ENCODE measurements at regions not wholly inside any gene's neighbourhood (a gene's known extent, or its start where the extent isn't known, plus 50 kb on each side); places are given as distances from the start of the nearest gene placed in this dataset.

GRCh38 chr7:46710927-46711326 lies 789.9 kb upstream of the IGFBP3 start:
- H2AK5ac ChIP-seq (ENCODE audit: low read length), result no peak overlapping the region
- no peak overlapping the region for H4K8ac ChIP-seq (ENCODE audit: low read depth, low read length)
- no peaks in the 10 kb centered on the region for H3K36me3 ChIP-seq (ENCODE audit: control insufficient read depth in 1 of 2, insufficient read depth in 2 of 2, low read length in 2 of 2)
- no peaks in the 10 kb centered on the region for H3K79me1 ChIP-seq (ENCODE audit: low read length)
- H3K27ac ChIP-seq (ENCODE audit: low read depth, low read length), result no peak overlapping the region
- H3K9ac ChIP-seq (ENCODE audit: low read length), result no peak overlapping the region
- no peak overlapping the region for H3K4me3 ChIP-seq (ENCODE audit: low read depth, low read length)
- H3K18ac ChIP-seq (ENCODE audit: low read length), result no peak overlapping the region
- DNase-seq, result no peak
- no peaks in the 10 kb centered on the region for H3K79me2 ChIP-seq (ENCODE audit: control insufficient read depth, insufficient read depth, low read length, poor library complexity)
- no peak overlapping the region for H2BK120ac ChIP-seq (ENCODE audit: insufficient read depth, low read length, poor library complexity)
- H3K9me3 ChIP-seq (ENCODE audit: insufficient read depth, low read depth, low read length), result no peaks in the 10 kb centered on the region
- H2BK12ac ChIP-seq (ENCODE audit: low read length), result no peak overlapping the region
- H2AFZ ChIP-seq (ENCODE audit: insufficient read depth, low read length, poor library complexity), result no peak overlapping the region
- H3K27me3 ChIP-seq (ENCODE audit: insufficient read depth, low read length), result no peaks in the 10 kb centered on the region
- no peak overlapping the region for H4K91ac ChIP-seq (ENCODE audit: low read depth, low read length)
- H3K23ac ChIP-seq (ENCODE audit: low read length), result no peak overlapping the region
- no CpG with 5 or more reads among the region's 1 CpG for WGBS (ENCODE audit: extremely low coverage, insufficient coverage, insufficient read length)
- no peak overlapping the region for H4K12ac ChIP-seq (ENCODE audit: low read depth, low read length)
- H3K14ac ChIP-seq (ENCODE audit: low read length), result no peak overlapping the region
- no peak overlapping the region for H2BK5ac ChIP-seq (ENCODE audit: low read depth, low read length, poor library complexity)
- H3K4me2 ChIP-seq (ENCODE audit: low read length), result no peak overlapping the region
- no peaks in the 10 kb centered on the region for H3K4me1 ChIP-seq (ENCODE audit: control insufficient read depth in 1 of 2, insufficient read depth in 2 of 2, low read length in 2 of 2)
- no peak overlapping the region for H3K4ac ChIP-seq (ENCODE audit: low read depth, low read length)

GRCh38 chr7:46707973-46708372 lies 786.9 kb upstream of the IGFBP3 start:
- H2BK5ac ChIP-seq (ENCODE audit: low read depth, low read length, poor library complexity), result no peak overlapping the region
- H3K27ac ChIP-seq (ENCODE audit: low read depth, low read length), result no peak overlapping the region
- H3K27me3 ChIP-seq (ENCODE audit: insufficient read depth, low read length), result no peaks in the 10 kb centered on the region
- H2BK12ac ChIP-seq (ENCODE audit: low read length), result no peak overlapping the region
- H3K9ac ChIP-seq (ENCODE audit: low read length), result no peak overlapping the region
- H3K79me2 ChIP-seq (ENCODE audit: control insufficient read depth, insufficient read depth, low read length, poor library complexity), result no peaks in the 10 kb centered on the region
- no peaks in the 10 kb centered on the region for H3K36me3 ChIP-seq (ENCODE audit: control insufficient read depth in 1 of 2, insufficient read depth in 2 of 2, low read length in 2 of 2)
- no peak overlapping the region for H3K18ac ChIP-seq (ENCODE audit: low read length)
- H2AFZ ChIP-seq (ENCODE audit: insufficient read depth, low read length, poor library complexity), result no peak overlapping the region
- no peak overlapping the region for H4K91ac ChIP-seq (ENCODE audit: low read depth, low read length)
- no peaks in the 10 kb centered on the region for H3K9me3 ChIP-seq (ENCODE audit: insufficient read depth, low read depth, low read length)
- H3K79me1 ChIP-seq (ENCODE audit: low read length), result no peaks in the 10 kb centered on the region
- no peak for DNase-seq
- no peak overlapping the region for H2AK5ac ChIP-seq (ENCODE audit: low read length)
- H3K4me2 ChIP-seq (ENCODE audit: low read length), result no peak overlapping the region
- H3K4me3 ChIP-seq (ENCODE audit: low read depth, low read length), result no peak overlapping the region
- H3K4me1 ChIP-seq (ENCODE audit: control insufficient read depth in 1 of 2, insufficient read depth in 2 of 2, low read length in 2 of 2), result no peaks in the 10 kb centered on the region
- no peak overlapping the region for H4K12ac ChIP-seq (ENCODE audit: low read depth, low read length)
- H3K23ac ChIP-seq (ENCODE audit: low read length), result no peak overlapping the region
- no peak overlapping the region for H3K4ac ChIP-seq (ENCODE audit: low read depth, low read length)
- no peak overlapping the region for H2BK120ac ChIP-seq (ENCODE audit: insufficient read depth, low read length, poor library complexity)
- H3K14ac ChIP-seq (ENCODE audit: low read length), result no peak overlapping the region
- no peak overlapping the region for H4K8ac ChIP-seq (ENCODE audit: low read depth, low read length)

- Histone ChIP-seq H3K23ac (ENCODE audit: low read length) (no peak overlapping the region), H3K14ac (ENCODE audit: low read length) (no peak overlapping the region), H2BK5ac (ENCODE audit: low read depth, low read length, poor library complexity) (no peak overlapping the region), H3K79me2 (ENCODE audit: control insufficient read depth, insufficient read depth, low read length, poor library complexity) (no peaks in the 10 kb centered on the region), H2BK120ac (ENCODE audit: insufficient read depth, low read length, poor library complexity) (no peak overlapping the region), H3K79me1 (ENCODE audit: low read length) (no peaks in the 10 kb centered on the region), H4K91ac (ENCODE audit: low read depth, low read length) (peak overlapping the region; percentile 36), H3K4me3 (ENCODE audit: low read depth, low read length) (no peak overlapping the region), H3K27me3 (ENCODE audit: insufficient read depth, low read length) (no peaks in the 10 kb centered on the region), H3K4ac (ENCODE audit: low read depth, low read length) (no peak overlapping the region), H2AK5ac (ENCODE audit: low read length) (no peak overlapping the region), H2BK12ac (ENCODE audit: low read length) (peak overlapping the region; percentile 91), H2AFZ (ENCODE audit: insufficient read depth, low read length, poor library complexity) (no peak overlapping the region), H3K4me2 (ENCODE audit: low read length) (no peak overlapping the region), H3K4me1 (ENCODE audit: control insufficient read depth in 1 of 2, insufficient read depth in 2 of 2, low read length in 2 of 2) (no peaks in the 10 kb centered on the region), H4K8ac (ENCODE audit: low read depth, low read length) (no peak overlapping the region), H3K36me3 (ENCODE audit: control insufficient read depth in 1 of 2, insufficient read depth in 2 of 2, low read length in 2 of 2) (no peaks in the 10 kb centered on the region), H3K9me3 (ENCODE audit: insufficient read depth, low read depth, low read length) (no peaks in the 10 kb centered on the region), H3K27ac (ENCODE audit: low read depth, low read length) (no peak overlapping the region), H3K18ac (ENCODE audit: low read length) (no peak overlapping the region), H3K9ac (ENCODE audit: low read length) (no peak overlapping the region), H4K12ac (ENCODE audit: low read depth, low read length) (no peak overlapping the region)
- WGBS (ENCODE audit: extremely low coverage, insufficient coverage, insufficient read length), result no CpG with 5 or more reads among the region's 7 CpGs
- DNase-seq, result no peak
Measured at GRCh38 chr7:46705386-46706255, 784.5 kb upstream of the IGFBP3 start.

GRCh38 chr7:46696741-46697140 lies 775.7 kb upstream of the IGFBP3 start:
- Histone ChIP-seq H3K9ac (ENCODE audit: low read length) (no peak overlapping the region), H3K4me2 (ENCODE audit: low read length) (no peak overlapping the region), H3K23ac (ENCODE audit: low read length) (no peak overlapping the region), H2BK120ac (ENCODE audit: insufficient read depth, low read length, poor library complexity) (no peak overlapping the region), H2AFZ (ENCODE audit: insufficient read depth, low read length, poor library complexity) (no peak overlapping the region), H3K79me1 (ENCODE audit: low read length) (no peaks in the 10 kb centered on the region), H3K4me3 (ENCODE audit: low read depth, low read length) (no peak overlapping the region), H3K18ac (ENCODE audit: low read length) (no peak overlapping the region), H3K79me2 (ENCODE audit: control insufficient read depth, insufficient read depth, low read length, poor library complexity) (no peaks in the 10 kb centered on the region), H3K27me3 (ENCODE audit: insufficient read depth, low read length) (no peaks in the 10 kb centered on the region), H2AK5ac (ENCODE audit: low read length) (no peak overlapping the region), H3K14ac (ENCODE audit: low read length) (no peak overlapping the region), H4K91ac (ENCODE audit: low read depth, low read length) (no peak overlapping the region), H3K27ac (ENCODE audit: low read depth, low read length) (no peak overlapping the region), H3K36me3 (ENCODE audit: control insufficient read depth in 1 of 2, insufficient read depth in 2 of 2, low read length in 2 of 2) (no peaks in the 10 kb centered on the region), H3K4me1 (ENCODE audit: control insufficient read depth in 1 of 2, insufficient read depth in 2 of 2, low read length in 2 of 2) (no peaks in the 10 kb centered on the region), H4K8ac (ENCODE audit: low read depth, low read length) (no peak overlapping the region), H4K12ac (ENCODE audit: low read depth, low read length) (no peak overlapping the region), H2BK12ac (ENCODE audit: low read length) (no peak overlapping the region), H3K4ac (ENCODE audit: low read depth, low read length) (no peak overlapping the region), H2BK5ac (ENCODE audit: low read depth, low read length, poor library complexity) (no peak overlapping the region), H3K9me3 (ENCODE audit: insufficient read depth, low read depth, low read length) (no peaks in the 10 kb centered on the region)
- WGBS (ENCODE audit: extremely low coverage, insufficient coverage, insufficient read length), result no CpG with 5 or more reads among the region's 1 CpG
- no peak for DNase-seq
